Mesothelial cell of epicardium (in vitro differentiated cells): ENCODE measurements at regions not wholly inside any gene's neighbourhood (a gene's known extent, or its start where the extent isn't known, plus 50 kb on each side); places are given as distances from the start of the nearest gene placed in this dataset.

Source experiments
- DNase-seq, 2 experiments: peaks; one replicate each; pipeline ENCODE4 v3.0.0; 2021; ENCODE audit warnings: low spot score in 2 of 2; ENCODE audit not compliant: unreplicated experiment in 2 of 2
- H3K27ac Mint-ChIP-seq: 2 replicates; pipeline ENCODE4 v1.8.0; 2021; ENCODE audit warnings: mixed read lengths
- H3K27me3 Mint-ChIP-seq: 2 replicates; pipeline ENCODE4 v1.8.0; 2021; ENCODE audit warnings: low read depth, mixed read lengths
- H3K36me3 Mint-ChIP-seq: 2 replicates; pipeline ENCODE4 v1.8.0; 2021; ENCODE audit warnings: mixed read lengths
- H3K4me1 Mint-ChIP-seq: 2 replicates; pipeline ENCODE4 v1.8.0; 2021; ENCODE audit warnings: mixed read lengths
- H3K4me3 Mint-ChIP-seq: 2 replicates; pipeline ENCODE4 v1.8.0; 2021; ENCODE audit warnings: mild to moderate bottlenecking, moderate library complexity, mixed read lengths
- H3K9me3 Mint-ChIP-seq: 2 replicates; pipeline ENCODE4 v1.8.0; 2021; ENCODE audit warnings: mixed read lengths
- CTCF ChIP-seq: fragments of 200-600 bp; sonication (generic); IDR thresholded peaks from one replicate; pipeline ENCODE4 v1.5.0; 2021; ENCODE audit warnings: antibody characterized with exemption; ENCODE audit not compliant: unreplicated experiment

GRCh38 chr13:39803156-39803555, 147.7 kb downstream of the COG6 start:
- no peak for TF ChIP-seq CTCF
- Mint-ChIP-seq H3K9me3 (peaks cover 27% of the 10 kb centered on the region), H3K4me3 (no peak overlapping the region), H3K27ac (peak overlapping the region; percentile 2), H3K4me1 (peaks cover 10% of the 10 kb centered on the region), H3K27me3 (no peaks in the 10 kb centered on the region), H3K36me3 (peaks cover 7% of the 10 kb centered on the region)
- no peak for DNase-seq

DNA sequence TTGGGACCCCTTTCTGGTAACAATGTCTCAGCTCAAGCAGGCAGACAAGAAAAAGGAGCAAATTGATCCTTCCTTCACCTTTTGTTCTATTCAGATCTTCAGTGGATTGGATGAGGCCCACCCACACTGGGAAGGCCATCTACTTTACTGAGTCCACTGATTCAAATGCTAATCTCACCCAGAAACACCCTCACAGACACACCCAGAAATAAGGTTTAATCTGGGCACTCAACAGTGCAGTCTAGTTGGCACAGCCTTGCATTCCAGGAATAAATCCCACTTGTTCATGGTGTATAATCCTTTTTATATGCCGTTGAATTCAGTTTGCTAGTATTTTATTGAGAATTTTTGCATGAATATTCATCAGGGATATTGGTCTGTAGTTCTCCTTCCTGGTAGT, 148.4 kb downstream of the COG6 start:
- H3K27ac Mint-ChIP-seq = peak overlapping the region; percentile 67

GRCh38 chr13:39804332-39805210, 149.1 kb downstream of the COG6 start:
- peaks cover 7% of the 10 kb centered on the region for H3K36me3 Mint-ChIP-seq
- TF ChIP-seq CTCF = no peak
- no peak for DNase-seq
- peaks cover 10% of the 10 kb centered on the region for H3K4me1 Mint-ChIP-seq
- peaks cover 27% of the 10 kb centered on the region for H3K9me3 Mint-ChIP-seq
- H3K27ac Mint-ChIP-seq = no peak overlapping the region
- H3K27me3 Mint-ChIP-seq = no peaks in the 10 kb centered on the region
- no peak overlapping the region for H3K4me3 Mint-ChIP-seq

More for the DNA sequence above, 148.4 kb downstream of the COG6 start:
- Mint-ChIP-seq H3K4me3 (no peak overlapping the region), H3K36me3 (peaks cover 7% of the 10 kb centered on the region), H3K27me3 (no peaks in the 10 kb centered on the region), H3K9me3 (peaks cover 27% of the 10 kb centered on the region), H3K4me1 (peaks cover 10% of the 10 kb centered on the region)
- no peak for DNase-seq
- TF ChIP-seq CTCF = no peak

GRCh38 chr13:39809466-39809865, 154.0 kb downstream of the COG6 start:
- Mint-ChIP-seq H3K27ac (no peak overlapping the region), H3K36me3 (no peaks in the 10 kb centered on the region), H3K4me3 (no peak overlapping the region), H3K27me3 (no peaks in the 10 kb centered on the region), H3K4me1 (no peaks in the 10 kb centered on the region), H3K9me3 (peaks cover 3% of the 10 kb centered on the region)
- DNase-seq = no peak
- no peak for TF ChIP-seq CTCF

GRCh38 chr13:39810091-39810877, 154.8 kb downstream of the COG6 start:
- H3K27me3 Mint-ChIP-seq = no peaks in the 10 kb centered on the region
- DNase-seq = no peak
- H3K4me1 Mint-ChIP-seq = no peaks in the 10 kb centered on the region
- H3K4me3 Mint-ChIP-seq = no peak overlapping the region
- TF ChIP-seq CTCF = no peak
- no peak overlapping the region for H3K27ac Mint-ChIP-seq
- no peaks in the 10 kb centered on the region for H3K36me3 Mint-ChIP-seq
- H3K9me3 Mint-ChIP-seq = peaks cover 3% of the 10 kb centered on the region
